WTC11 (cell line): ENCODE measurements at regions not wholly inside any gene's neighbourhood (a gene's known extent, or its start where the extent isn't known, plus 50 kb on each side); places are given as distances from the start of the nearest gene placed in this dataset.

ENCODE experiments used
- ATAC-seq: fragments of 200-7000 bp; cut with Tn5 transposase; 2 replicates; pipeline ENCODE4 v1.10.0; 2021; ENCODE audit warnings: mild to moderate bottlenecking, moderate library complexity
- CTCF ChIA-PET: fragments of 300-600 bp; sonication (Branson Sonifier 250); formaldehyde crosslinking; loops from one replicate; lab custom pipeline; 2021; ENCODE audit warnings: antibody characterized with exemption; lab: Charles Lee
- POLR2A ChIA-PET: fragments of 350-600 bp; sonication (Branson Sonifier 250); formaldehyde crosslinking; loops from one replicate; lab custom pipeline; 2021; ENCODE audit warnings: antibody characterized with exemption; lab: Charles Lee
- DNase-seq: peaks from one replicate; pipeline ENCODE4 v3.0.0; 2021; ENCODE audit warnings: low spot score
- H3K27ac Mint-ChIP-seq: 2 replicates; pipeline ENCODE4 v1.8.0; 2021; ENCODE audit warnings: mixed read lengths
- H3K27me3 Mint-ChIP-seq: 2 replicates; pipeline ENCODE4 v1.8.0; 2021; ENCODE audit warnings: low read depth, mild to moderate bottlenecking, moderate library complexity, mixed read lengths
- H3K36me3 Mint-ChIP-seq: 2 replicates; pipeline ENCODE4 v1.8.0; 2021; ENCODE audit warnings: mixed read lengths
- H3K4me1 Mint-ChIP-seq: 2 replicates; pipeline ENCODE4 v1.8.0; 2022; ENCODE audit warnings: mixed read lengths
- H3K4me3 Mint-ChIP-seq: 2 replicates; pipeline ENCODE4 v1.8.0; 2021; ENCODE audit warnings: mild to moderate bottlenecking, moderate library complexity, mixed read lengths
- H3K9me3 Mint-ChIP-seq: 2 replicates; pipeline ENCODE4 v1.8.0; 2021; ENCODE audit warnings: mixed read lengths
- ARID4B ChIP-seq: sonication (generic); formaldehyde crosslinking; IDR thresholded peaks from 2 replicates; pipeline ENCODE4 v1.8.0; 2023; ENCODE audit warnings: missing genetic modification reagents, mild to moderate bottlenecking, borderline replicate concordance
- ATF1 ChIP-seq: sonication (generic); formaldehyde crosslinking; IDR thresholded peaks from 2 replicates; pipeline ENCODE4 v1.8.1; 2023; ENCODE audit warnings: mild to moderate bottlenecking, moderate library complexity, missing genetic modification reagents
- ATF2 ChIP-seq: sonication (generic); formaldehyde crosslinking; IDR thresholded peaks from 2 replicates; pipeline ENCODE4 v1.8.1; 2022; ENCODE audit warnings: low read depth, missing genetic modification reagents, borderline replicate concordance
- ELF4 ChIP-seq: sonication (generic); formaldehyde crosslinking; IDR thresholded peaks from 2 replicates; pipeline ENCODE4 v1.8.1; 2022; ENCODE audit warnings: low read depth, mild to moderate bottlenecking, moderate library complexity, missing genetic modification reagents
- ESRRA ChIP-seq: sonication (generic); formaldehyde crosslinking; IDR thresholded peaks from 2 replicates; pipeline ENCODE4 v1.8.1; 2022; ENCODE audit warnings: mild to moderate bottlenecking, missing genetic modification reagents, borderline replicate concordance
- FOXP1 ChIP-seq: sonication (generic); formaldehyde crosslinking; IDR thresholded peaks from 2 replicates; pipeline ENCODE4 v1.8.0; 2022; ENCODE audit warnings: missing genetic modification reagents, mild to moderate bottlenecking, moderate library complexity, borderline replicate concordance
- JUN ChIP-seq: sonication (generic); formaldehyde crosslinking; IDR thresholded peaks from 2 replicates; pipeline ENCODE4 v1.8.0; 2023; ENCODE audit warnings: mild to moderate bottlenecking, missing genetic modification reagents
- NFATC4 ChIP-seq: fragments of 250-450 bp; sonication (Bioruptor Pico); IDR thresholded peaks from 2 replicates; pipeline ENCODE4 v1.9.0; 2021; ENCODE audit warnings: mild to moderate bottlenecking
- NFE2L1 ChIP-seq: sonication (generic); formaldehyde crosslinking; IDR thresholded peaks from 2 replicates; pipeline ENCODE4 v1.8.1; 2023; ENCODE audit warnings: missing genetic modification reagents
- PREB ChIP-seq: sonication (generic); formaldehyde crosslinking; IDR thresholded peaks from 2 replicates; pipeline ENCODE4 v1.8.1; 2022; ENCODE audit warnings: mild to moderate bottlenecking, missing genetic modification reagents, moderate library complexity, borderline replicate concordance
- RELA ChIP-seq: sonication (generic); formaldehyde crosslinking; IDR thresholded peaks from 2 replicates; pipeline ENCODE4 v1.8.1; 2022; ENCODE audit warnings: missing genetic modification reagents, mild to moderate bottlenecking, borderline replicate concordance
- RORB ChIP-seq: fragments of 250-450 bp; sonication (Bioruptor Pico); IDR thresholded peaks from 2 replicates; pipeline ENCODE4 v1.9.0; 2021; ENCODE audit warnings: mild to moderate bottlenecking
- SMAD3 ChIP-seq: sonication (generic); formaldehyde crosslinking; IDR thresholded peaks from 2 replicates; pipeline ENCODE4 v1.8.0; 2022; ENCODE audit warnings: missing genetic modification reagents, mild to moderate bottlenecking, borderline replicate concordance
- USF2 ChIP-seq: sonication (generic); formaldehyde crosslinking; IDR thresholded peaks from 2 replicates; pipeline ENCODE4 v1.8.1; 2023; ENCODE audit warnings: mild to moderate bottlenecking, missing genetic modification reagents, moderate library complexity
- ZNF232 ChIP-seq: sonication (generic); formaldehyde crosslinking; IDR thresholded peaks from 2 replicates; pipeline ENCODE4 v1.8.0; 2022; ENCODE audit warnings: mild to moderate bottlenecking, missing genetic modification reagents
- ZNF396 ChIP-seq: fragments of 250-450 bp; sonication (Bioruptor Pico); IDR thresholded peaks from 2 replicates; pipeline ENCODE4 v1.8.0; 2021; ENCODE audit warnings: mild to moderate bottlenecking, moderate library complexity, borderline replicate concordance
- ZNF416 ChIP-seq: fragments of 250-450 bp; sonication (Bioruptor Pico); IDR thresholded peaks from 2 replicates; pipeline ENCODE4 v1.9.0; 2021; ENCODE audit warnings: mild to moderate bottlenecking, inconsistent platforms
- ZNF423 ChIP-seq: fragments of 250-450 bp; sonication (Bioruptor Pico); IDR thresholded peaks from 2 replicates; pipeline ENCODE4 v2.1.2; 2022; ENCODE audit warnings: mild to moderate bottlenecking, moderate library complexity

- no peak for TF ChIP-seq PREB (CRISPR knock-in tag)
- TF ChIP-seq ATF2 (CRISPR knock-in tag): no peak
- no peak for TF ChIP-seq ATF1 (CRISPR knock-in tag)
Observed at GRCh38 chr4:177706916-177707315, 264.7 kb upstream of the AGA start (continued).

- Mint-ChIP-seq H3K4me1 (peaks cover 2% of the 10 kb centered on the region), H3K27ac (no peak overlapping the region), H3K36me3 (no peaks in the 10 kb centered on the region), H3K9me3 (no peaks in the 10 kb centered on the region), H3K4me3 (no peak overlapping the region), H3K27me3 (no peaks in the 10 kb centered on the region)
- POLR2A ChIA-PET: no interaction called here
- DNase-seq (no peak), ATAC-seq (no peak)
- CTCF ChIA-PET: no interaction called here
- TF ChIP-seq ARID4B (CRISPR knock-in tag) (no peak), ZNF232 (CRISPR knock-in tag) (no peak), ELF4 (no peak), RORB (CRISPR knock-in tag) (no peak)
Observed at GRCh38 chr4:177713454-177713853, 271.2 kb upstream of the AGA start.

GRCh38 chr4:177717407-177717806 lies 275.2 kb upstream of the AGA start:
- H3K27me3 Mint-ChIP-seq: no peaks in the 10 kb centered on the region
- ATAC-seq: no peak
- H3K36me3 Mint-ChIP-seq: no peaks in the 10 kb centered on the region
- H3K27ac Mint-ChIP-seq: no peak overlapping the region
- no peaks in the 10 kb centered on the region for H3K4me1 Mint-ChIP-seq
- no peak for DNase-seq
- POLR2A ChIA-PET: no interaction called here
- no peak for TF ChIP-seq JUN (CRISPR knock-in tag)
- TF ChIP-seq NFE2L1 (CRISPR knock-in tag): no peak
- TF ChIP-seq ZNF416 (CRISPR knock-in tag): no peak
- no peak for TF ChIP-seq ESRRA
- TF ChIP-seq FOXP1 (CRISPR knock-in tag): no peak
- TF ChIP-seq SMAD3: no peak
- TF ChIP-seq ZNF396: no peak
- no peak for TF ChIP-seq RELA
- TF ChIP-seq USF2 (CRISPR knock-in tag): no peak
- TF ChIP-seq NFATC4 (CRISPR knock-in tag): no peak
- no peak for TF ChIP-seq RORB (CRISPR knock-in tag)
- no peak for TF ChIP-seq ZNF423 (CRISPR knock-in tag)
- H3K4me3 Mint-ChIP-seq: no peak overlapping the region
- no peaks in the 10 kb centered on the region for H3K9me3 Mint-ChIP-seq
- CTCF ChIA-PET: no interaction called here
